ENCODE measurements at regions not wholly inside any gene's neighbourhood (a gene's known extent, or its start where the extent isn't known, plus 50 kb on each side); places are given as distances from the start of the nearest gene placed in this dataset.

DNA sequence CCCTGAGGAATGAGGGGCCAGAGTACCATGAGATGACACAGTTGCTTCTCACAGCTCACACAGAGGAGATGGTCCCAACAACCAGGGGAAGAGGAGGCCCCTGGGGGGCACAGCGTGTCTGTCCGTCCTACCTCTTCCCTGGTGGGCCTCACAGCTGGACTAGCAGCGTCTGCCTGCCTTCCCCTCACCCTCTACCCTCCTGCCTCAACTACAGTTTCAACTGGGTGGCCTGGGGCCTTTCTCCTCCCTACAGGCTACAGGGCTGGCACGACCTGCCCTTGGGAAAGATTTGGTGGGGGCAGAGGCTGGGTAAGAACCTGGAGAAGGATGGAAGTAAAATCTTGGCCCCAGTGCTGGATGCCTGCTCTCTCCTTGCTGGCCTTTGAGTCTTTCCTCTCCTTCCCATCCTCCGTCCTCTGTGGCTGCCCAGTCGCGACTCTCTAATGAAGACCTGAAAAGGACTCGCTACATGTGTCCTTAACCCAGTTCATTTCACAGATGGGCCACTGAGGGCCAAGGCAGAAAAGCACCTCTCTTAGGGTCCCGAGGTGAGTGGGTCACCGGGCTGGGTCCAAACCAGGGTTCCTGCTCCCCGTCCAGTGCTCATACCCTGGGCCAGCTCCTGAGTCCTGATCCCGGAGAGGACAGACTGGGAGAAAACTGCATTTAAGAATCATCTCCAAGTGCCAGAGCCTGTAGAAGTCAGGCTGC, 232.5 kb downstream of the BCL11B start (continued):
- TF ChIP-seq, protein P1, sequence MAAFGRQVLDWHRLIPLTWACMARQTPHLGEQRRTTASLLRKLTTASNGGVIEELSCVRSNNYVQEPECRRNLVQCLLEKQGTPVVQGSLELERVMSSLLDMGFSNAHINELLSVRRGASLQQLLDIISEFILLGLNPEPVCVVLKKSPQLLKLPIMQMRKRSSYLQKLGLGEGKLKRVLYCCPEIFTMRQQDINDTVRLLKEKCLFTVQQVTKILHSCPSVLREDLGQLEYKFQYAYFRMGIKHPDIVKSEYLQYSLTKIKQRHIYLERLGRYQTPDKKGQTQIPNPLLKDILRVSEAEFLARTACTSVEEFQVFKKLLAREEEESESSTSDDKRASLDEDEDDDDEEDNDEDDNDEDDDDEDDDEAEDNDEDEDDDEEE (CRISPR knock-in tag; IDR thresholded peaks at IDR 0.05), result no peak
- TF ChIP-seq CAMTA2 (CRISPR knock-in tag; IDR thresholded peaks at IDR 0.05; ENCODE audit: borderline replicate concordance), result no peak
- no peak for TF ChIP-seq SALL2 (CRISPR knock-in tag; IDR thresholded peaks at IDR 0.05)

DNA sequence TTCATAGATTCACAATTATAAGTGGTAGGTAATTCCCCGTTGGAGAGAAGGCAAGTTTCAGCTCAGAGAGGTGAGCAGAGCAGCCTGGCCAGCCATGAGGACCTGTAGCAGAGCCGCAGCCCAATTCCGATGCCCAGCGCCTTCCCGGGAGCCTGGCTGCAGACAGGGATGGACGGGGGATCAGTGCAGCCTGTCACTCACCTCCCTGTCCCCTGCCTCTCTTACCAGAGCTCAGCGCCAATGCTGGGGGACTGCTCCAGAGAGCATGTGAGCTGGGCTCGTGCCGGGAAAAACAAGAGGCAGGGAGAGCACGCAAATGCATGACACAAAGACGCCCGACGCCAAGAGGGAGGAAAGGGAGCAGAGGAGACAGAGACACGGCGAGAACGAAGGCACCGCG, 231.9 kb downstream of the BCL11B start:
- in situ Hi-C loops (cut with HindIII; ENCODE audit: extremely low pct_ligation_motif_present, low pct_unique_long_range_greater_than_20kb) (no loop called here), intact Hi-C loops (cut with micrococcal nuclease; ENCODE audit: unreplicated experiment) (no loop called here)
- Histone ChIP-seq H4K20me1 (ENCODE audit: insufficient read depth, low read length) (no peaks in the 10 kb centered on the region), H3K4me1 (ENCODE audit: insufficient read depth, low read length) (no peaks in the 10 kb centered on the region), H3K79me2 (ENCODE audit: insufficient read depth, low read length) (no peaks in the 10 kb centered on the region), H3K36me3 (replicated peaks in 1 of 2; ENCODE audit: control insufficient read depth in 1 of 2, insufficient read depth in 2 of 2, low read length in 2 of 2) (no peaks in the 10 kb centered on the region), H3K27me3 (ENCODE audit: control insufficient read depth in 1 of 2, insufficient read depth in 2 of 2, low read length in 2 of 2) (peaks cover 0 to 15% of the 10 kb centered on the region in 2 experiments; a peak in 1 of 5 replicates), H3K4me3 (replicated peaks in 1 of 3; ENCODE audit: insufficient read depth in 1 of 3, low read depth in 2 of 3, low read length in 3 of 3) (no peak overlapping the region), H3K9me3 (ENCODE audit: low read length) (no peaks in the 10 kb centered on the region), H3K9ac (ENCODE audit: insufficient read depth, low read depth, low read length) (no peak overlapping the region), H3K4me2 (ENCODE audit: low read depth, low read length) (no peak overlapping the region), H2AFZ (ENCODE audit: low read length) (no peak overlapping the region), H3K27ac (ENCODE audit: extremely low read length, insufficient read depth, low read length) (no peak overlapping the region)
- no peak for ATAC-seq
- FAIRE-seq, result no peak
- under 1% methylated on average over 11 of the region's 18 CpGs for whole genome bisulfite sequencing (ENCODE audit: low lambda C conversion rate)
- BruUV-seq (replicated peaks), result no TSS peak
- DNase-seq (ENCODE audit: low spot score), result no peak
- TF ChIP-seq JUN (CRISPR knock-in tag; IDR thresholded peaks at IDR 0.05) (no peak), HCFC1 (IDR thresholded peaks at IDR 0.05; ENCODE audit: low read depth, low read length) (no peak), ZBTB20 (CRISPR knock-in tag; IDR thresholded peaks at IDR 0.05; ENCODE audit: borderline replicate concordance, low read depth) (no peak), KDM5A (IDR thresholded peaks at IDR 0.05; ENCODE audit: borderline replicate concordance, low read length) (no peak), ZNF138 (CRISPR knock-in tag; IDR thresholded peaks at IDR 0.05; ENCODE audit: low read depth) (no peak), CBX2 (IDR thresholded peaks at IDR 0.05; ENCODE audit: low read depth, low read length) (no peak), CBX2 (CRISPR knock-in tag; IDR thresholded peaks at IDR 0.05; ENCODE audit: low read depth) (no peak), ZNF776 (CRISPR knock-in tag; IDR thresholded peaks at IDR 0.05) (no peak), ZNF7 (CRISPR knock-in tag; IDR thresholded peaks at IDR 0.05) (no peak), SRY (CRISPR knock-in tag; IDR thresholded peaks at IDR 0.05) (no peak), ZNF44 (CRISPR knock-in tag; IDR thresholded peaks at IDR 0.05) (no peak), ZBTB8A (CRISPR knock-in tag; IDR thresholded peaks at IDR 0.05; ENCODE audit: borderline replicate concordance, low read depth) (no peak), MAFK (conservative IDR thresholded peaks at IDR 0.05 in 1 of 2, IDR thresholded peaks at IDR 0.05 in 1 of 2; ENCODE audit: low read length in 2 of 2) (no peak), DPF2 (CRISPR knock-in tag; IDR thresholded peaks at IDR 0.05; ENCODE audit: borderline replicate concordance, low read depth) (no peak), RNF2 (conservative IDR thresholded peaks at IDR 0.05; ENCODE audit: low read depth) (no peak), ZBTB7B (CRISPR knock-in tag; IDR thresholded peaks at IDR 0.05) (no peak), PHF20 (CRISPR knock-in tag; IDR thresholded peaks at IDR 0.05) (no peak), SALL2 (CRISPR knock-in tag; IDR thresholded peaks at IDR 0.05) (no peak), ZNF232 (CRISPR knock-in tag; IDR thresholded peaks at IDR 0.05; ENCODE audit: borderline replicate concordance) (no peak), ZNF446 (CRISPR knock-in tag; IDR thresholded peaks at IDR 0.05) (no peak)
- TF ChIP-seq, protein P2, sequence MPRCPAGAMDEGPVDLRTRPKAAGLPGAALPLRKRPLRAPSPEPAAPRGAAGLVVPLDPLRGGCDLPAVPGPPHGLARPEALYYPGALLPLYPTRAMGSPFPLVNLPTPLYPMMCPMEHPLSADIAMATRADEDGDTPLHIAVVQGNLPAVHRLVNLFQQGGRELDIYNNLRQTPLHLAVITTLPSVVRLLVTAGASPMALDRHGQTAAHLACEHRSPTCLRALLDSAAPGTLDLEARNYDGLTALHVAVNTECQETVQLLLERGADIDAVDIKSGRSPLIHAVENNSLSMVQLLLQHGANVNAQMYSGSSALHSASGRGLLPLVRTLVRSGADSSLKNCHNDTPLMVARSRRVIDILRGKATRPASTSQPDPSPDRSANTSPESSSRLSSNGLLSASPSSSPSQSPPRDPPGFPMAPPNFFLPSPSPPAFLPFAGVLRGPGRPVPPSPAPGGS (CRISPR knock-in tag; IDR thresholded peaks at IDR 0.05), result no peak
- ChIA-PET POLR2A (no interaction called here), CTCF (ENCODE audit: low intra/inter-chr PET ratio, low total read pairs) (no interaction called here)

All from HepG2 (cell line).